HFF-Myc (cell line): ENCODE measurements at regions not wholly inside any gene's neighbourhood (a gene's known extent, or its start where the extent isn't known, plus 50 kb on each side); places are given as distances from the start of the nearest gene placed in this dataset.

Experiments used
- DNase-seq: peaks from one replicate; pipeline ENCODE4 v3.0.0-alpha.2; 2011; ENCODE audit warnings: low read depth; ENCODE audit errors: extremely low read depth
- H3K4me3 ChIP-seq: replicated peaks from 2 replicates; pipeline ENCODE4 v1.5.1; 2011; ENCODE audit warnings: low read depth, mild to moderate bottlenecking, control low read depth, low read length
- CTCF ChIP-seq: IDR thresholded peaks from 2 replicates; pipeline ENCODE4 v1.5.1; 2012; ENCODE audit warnings: mild to moderate bottlenecking, low read depth, low read length, control low read depth; ENCODE audit errors: missing control alignments

GRCh38 chr4:124883632-124884031, 171.1 kb upstream of the ANKRD50 start:
- no peak overlapping the region for H3K4me3 ChIP-seq
- DNase-seq = no peak
- TF ChIP-seq CTCF = no peak

GRCh38 chr4:124879195-124879594, 166.7 kb upstream of the ANKRD50 start:
- no peak for TF ChIP-seq CTCF
- H3K4me3 ChIP-seq = no peak overlapping the region
- no peak for DNase-seq

GRCh38 chr4:124874172-124874450, 161.6 kb upstream of the ANKRD50 start:
- H3K4me3 ChIP-seq = no peak overlapping the region
- no peak for DNase-seq
- no peak for TF ChIP-seq CTCF

GRCh38 chr4:124873361-124874171, 161.0 kb upstream of the ANKRD50 start:
- no peak for DNase-seq
- TF ChIP-seq CTCF = no peak
- no peak overlapping the region for H3K4me3 ChIP-seq

GRCh38 chr4:124872659-124873058, 160.1 kb upstream of the ANKRD50 start:
- TF ChIP-seq CTCF = no peak
- DNase-seq = no peak
- no peak overlapping the region for H3K4me3 ChIP-seq

GRCh38 chr4:124869961-124870495, 157.5 kb upstream of the ANKRD50 start:
- H3K4me3 ChIP-seq = no peak overlapping the region
- no peak for DNase-seq
- TF ChIP-seq CTCF = no peak

GRCh38 chr4:124868495-124868894, 156.0 kb upstream of the ANKRD50 start:
- no peak overlapping the region for H3K4me3 ChIP-seq
- no peak for TF ChIP-seq CTCF
- DNase-seq = no peak
